ENCODE measurements at regions not wholly inside any gene's neighbourhood (a gene's known extent, or its start where the extent isn't known, plus 50 kb on each side); places are given as distances from the start of the nearest gene placed in this dataset.

- no peaks in the 10 kb centered on the region for H3K9me3 ChIP-seq (replicated peaks; ENCODE audit: control insufficient read depth, insufficient read depth, low read depth, low read length)
- ATAC-seq (no peak), DNase-seq (ENCODE audit: extremely low read depth in 1 of 4, low spot score in 3 of 4) (no peak), FAIRE-seq (no peak)
- ChIA-PET CTCF (ENCODE audit: low intra/inter-chr PET ratio) (no interaction called here), POLR2A (interaction anchor here (0.6 to 1.4 kb wide), 5 partner anchors 10 to 126 kb away, joined by 3 to 5 read pairs (median 4); no protein-coding TSS in a partner anchor)
- H3K4me2 ChIP-seq (ENCODE audit: insufficient read depth, low read length), result no peak overlapping the region
- no peak overlapping the region for H3K27ac ChIP-seq (ENCODE audit: extremely low read depth, low read depth, low read length)
- no peaks in the 10 kb centered on the region; a peak in 1 of 5 replicates for H3K4me1 ChIP-seq (replicated peaks in 1 of 2; ENCODE audit: control insufficient read depth in 2 of 2, insufficient read depth in 2 of 2, low read length in 2 of 2)
- intact Hi-C loops (cut with micrococcal nuclease) (no loop called here), in situ Hi-C loops (cut with MboI) (no loop called here)
- H2AFZ ChIP-seq (ENCODE audit: low read depth, low read length), result no peak overlapping the region; the same call in 1 of the 2 replicates
- no peaks in the 10 kb centered on the region for H3K9me1 ChIP-seq (ENCODE audit: control insufficient read depth, insufficient read depth, low read length)
- no peaks in the 10 kb centered on the region for H3K79me2 ChIP-seq (ENCODE audit: control insufficient read depth, insufficient read depth, low read length)
- no peaks in the 10 kb centered on the region for H3K36me3 ChIP-seq (ENCODE audit: control insufficient read depth, insufficient read depth, low read length)
- TF ChIP-seq JUND (IDR thresholded peaks at IDR 0.05; ENCODE audit: borderline replicate concordance, low read depth, low read length) (no peak), JUND (tag; IDR thresholded peaks at IDR 0.05; ENCODE audit: borderline replicate concordance, low read depth, low read length) (no peak), RAD51 (IDR thresholded peaks at IDR 0.05; ENCODE audit: borderline replicate concordance, low read depth) (0 out of 2 replicates have a peak, but pooled peaks have one; percentile 29), CCAR2 (IDR thresholded peaks at IDR 0.05; ENCODE audit: low read depth, low read length) (no peak), USF2 (CRISPR knock-in tag; IDR thresholded peaks at IDR 0.05) (peak; percentile 55), ETV6 (IDR thresholded peaks at IDR 0.05; ENCODE audit: borderline replicate concordance in 1 of 2, low read depth in 2 of 2, low read length in 1 of 2) (no peak), ETV6 (CRISPR knock-in tag; IDR thresholded peaks at IDR 0.05; ENCODE audit: borderline replicate concordance) (no peak), NR2C1 (IDR thresholded peaks at IDR 0.05) (no peak), NR2C1 (tag; IDR thresholded peaks at IDR 0.05) (no peak), TOE1 (IDR thresholded peaks at IDR 0.05; ENCODE audit: borderline replicate concordance) (peak; percentile 56; the same call in 1 of the 2 replicates), TOE1 (CRISPR knock-in tag; IDR thresholded peaks at IDR 0.05; ENCODE audit: borderline replicate concordance, low read depth) (no peak), HNRNPK (IDR thresholded peaks at IDR 0.05; ENCODE audit: low read depth, low read length, poor library complexity, severe bottlenecking) (no peak), LCOR (CRISPR knock-in tag; IDR thresholded peaks at IDR 0.05) (no peak), ZKSCAN1 (IDR thresholded peaks at IDR 0.05; ENCODE audit: low read depth, low read length) (peak; percentile 66; the same call in 1 of the 2 replicates), TFE3 (CRISPR knock-in tag; IDR thresholded peaks at IDR 0.05) (peak; percentile 86), RFX5 (IDR thresholded peaks at IDR 0.05; ENCODE audit: low read depth, low read length) (no peak), USF1 (CRISPR knock-in tag; IDR thresholded peaks at IDR 0.05) (peak; percentile 54; the same call in 1 of the 2 replicates), ZZZ3 (IDR thresholded peaks at IDR 0.05) (no peak)
- no peak overlapping the region for H3K4me3 ChIP-seq
- no peak overlapping the region for H3K9ac ChIP-seq (ENCODE audit: insufficient read depth in 1 of 2, low read depth in 2 of 2, low read length in 2 of 2)
- H4K20me1 ChIP-seq (replicated peaks; ENCODE audit: control insufficient read depth, insufficient read depth, low read length), result no peaks in the 10 kb centered on the region
- WGBS (ENCODE audit: insufficient coverage, low coverage, missing lambda C conversion rate), result 59% methylated on average over 4 of the region's 4 CpGs
- H3K27me3 ChIP-seq (ENCODE audit: control insufficient read depth in 2 of 2, insufficient read depth in 2 of 2, low read length in 2 of 2), result no peaks in the 10 kb centered on the region
- no TSS peak for BruUV-seq (replicated peaks)
Observed at GRCh38 chr3:39664931-39665330, 144.5 kb upstream of the MYRIP start.

All from K562 (cell line).